ENCODE measurements at regions not wholly inside any gene's neighbourhood (a gene's known extent, or its start where the extent isn't known, plus 50 kb on each side); places are given as distances from the start of the nearest gene placed in this dataset.

DNA sequence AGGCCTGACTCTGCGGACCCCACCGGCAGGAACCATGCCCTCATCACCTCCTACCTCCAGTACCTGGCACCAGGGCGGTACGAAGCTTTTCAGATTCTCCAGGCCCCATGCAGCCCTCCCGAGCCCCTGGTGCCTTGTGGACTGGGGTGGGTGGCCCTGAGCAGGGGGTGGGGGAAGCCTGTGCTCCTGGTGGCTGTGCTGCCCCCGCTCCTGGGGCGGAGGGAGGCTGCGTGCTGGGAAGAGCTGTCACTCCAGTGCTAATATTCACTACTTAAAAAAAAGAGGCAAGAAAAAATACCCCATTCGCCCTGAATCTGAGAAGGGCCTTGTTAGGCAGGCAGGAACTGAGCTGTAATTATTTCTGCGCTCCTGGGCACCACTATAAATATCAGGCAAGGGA, 111.8 kb downstream of the ENGASE start:
- no peak for TF ChIP-seq EZH2 (IDR thresholded peaks at IDR 0.05; ENCODE audit: insufficient read depth, poor library complexity, severe bottlenecking)
- TF ChIP-seq EZH2phosphoT487 (IDR thresholded peaks at IDR 0.05; ENCODE audit: insufficient read depth, low read depth): no peak

All from GM23248 (cell line).